Right atrium auricular region (tissue), 2 donors: ENCODE measurements at regions not wholly inside any gene's neighbourhood (a gene's known extent, or its start where the extent isn't known, plus 50 kb on each side); places are given as distances from the start of the nearest gene placed in this dataset.
"Not testable (repeated sequence)": the region's sequence is repeated elsewhere in the genome, so short reads cannot be mapped to it uniquely, and the experiment has no call there.

Source experiments
- DNase-seq: peaks from one replicate; pipeline ENCODE4 v3.0.0-alpha.2; 2019; ENCODE audit warnings: low spot score
- H3K27ac ChIP-seq, 2 donors: fragments of 200-600 bp; sonication (generic); 1 replicate in 1 of 2; 2 replicates in 1 of 2; pipeline ENCODE4 v1.5.1; 2016 to 2019
- H3K27me3 ChIP-seq, 2 donors: fragments of 200-600 bp; sonication (generic); one replicate each; pipeline versions ENCODE4 v1.5.1 to v1.6.0; 2017 to 2019
- H3K36me3 ChIP-seq: fragments of 200-600 bp; sonication (generic); one replicate; pipeline ENCODE4 v1.5.1; 2016
- H3K4me1 ChIP-seq, 2 donors: fragments of 200-600 bp; sonication (generic); one replicate each; pipeline versions ENCODE4 v1.5.1 to v1.6.0; 2017 to 2019
- H3K4me3 ChIP-seq, 2 donors: fragments of 200-600 bp; sonication (generic); 1 replicate in 1 of 2; 2 replicates in 1 of 2; pipeline ENCODE4 v1.5.1; 2017 to 2019; ENCODE audit warnings: mild to moderate bottlenecking in 1 of 2, moderate library complexity in 1 of 2
- H3K9me3 ChIP-seq, 2 donors: fragments of 200-600 bp; sonication (generic); one replicate each; pipeline ENCODE4 v1.5.1; 2019
- TF ChIP-seq, protein P1 (sequence below), 2 donors: fragments of 200-600 bp; sonication (generic); IDR thresholded peaks; one replicate each; pipeline ENCODE4 v1.5.1; 2019; ENCODE audit warnings: antibody characterized with exemption in 2 of 2

- no peaks in the 10 kb centered on the region for H3K36me3 ChIP-seq
These were observed 127.7 kb upstream of the PRSS16 start for GRCh38 chr6:27119761-27120160.

DNA sequence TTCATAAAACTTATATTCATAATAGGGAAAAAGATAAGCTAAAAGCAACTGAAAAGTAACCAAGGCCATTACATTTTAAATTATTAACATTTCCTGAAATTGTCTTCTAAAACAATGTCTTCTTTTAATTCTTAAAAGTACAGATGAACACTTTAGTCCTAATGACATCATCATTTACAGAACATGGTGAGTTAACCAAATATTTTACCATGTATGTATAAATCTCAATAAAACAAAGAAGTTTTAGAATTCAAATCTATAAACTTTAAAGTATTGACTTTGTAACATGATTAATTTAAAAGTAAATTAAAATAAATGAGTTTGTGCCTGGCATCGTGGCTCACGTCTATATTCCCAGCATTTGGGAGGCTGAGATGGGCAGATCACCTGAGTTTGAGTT lies 125.9 kb upstream of the PRSS16 start:
- Histone ChIP-seq H3K9me3 (no peaks in the 10 kb centered on the region), H3K4me3 (no peak overlapping the region), H3K4me1 (peaks cover 0 to 1% of the 10 kb centered on the region in 2 donors), H3K27me3 (no peaks in the 10 kb centered on the region), H3K27ac (no peak overlapping the region), H3K36me3 (no peaks in the 10 kb centered on the region)
- DNase-seq, result no peak
- TF ChIP-seq, protein P1, sequence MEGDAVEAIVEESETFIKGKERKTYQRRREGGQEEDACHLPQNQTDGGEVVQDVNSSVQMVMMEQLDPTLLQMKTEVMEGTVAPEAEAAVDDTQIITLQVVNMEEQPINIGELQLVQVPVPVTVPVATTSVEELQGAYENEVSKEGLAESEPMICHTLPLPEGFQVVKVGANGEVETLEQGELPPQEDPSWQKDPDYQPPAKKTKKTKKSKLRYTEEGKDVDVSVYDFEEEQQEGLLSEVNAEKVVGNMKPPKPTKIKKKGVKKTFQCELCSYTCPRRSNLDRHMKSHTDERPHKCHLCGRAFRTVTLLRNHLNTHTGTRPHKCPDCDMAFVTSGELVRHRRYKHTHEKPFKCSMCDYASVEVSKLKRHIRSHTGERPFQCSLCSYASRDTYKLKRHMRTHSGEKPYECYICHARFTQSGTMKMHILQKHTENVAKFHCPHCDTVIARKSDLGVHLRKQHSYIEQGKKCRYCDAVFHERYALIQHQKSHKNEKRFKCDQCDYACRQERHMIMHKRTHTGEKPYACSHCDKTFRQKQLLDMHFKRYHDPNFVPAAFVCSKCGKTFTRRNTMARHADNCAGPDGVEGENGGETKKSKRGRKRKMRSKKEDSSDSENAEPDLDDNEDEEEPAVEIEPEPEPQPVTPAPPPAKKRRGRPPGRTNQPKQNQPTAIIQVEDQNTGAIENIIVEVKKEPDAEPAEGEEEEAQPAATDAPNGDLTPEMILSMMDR (IDR thresholded peaks at IDR 0.05), result no peak

More at GRCh38 chr6:27119761-27120160, 127.7 kb upstream of the PRSS16 start:
- H3K27me3 ChIP-seq, result no peaks in the 10 kb centered on the region
- no peak overlapping the region for H3K4me3 ChIP-seq
- TF ChIP-seq, protein P1 (IDR thresholded peaks at IDR 0.05), result no peak
- no peaks in the 10 kb centered on the region for H3K9me3 ChIP-seq
- DNase-seq, result no peak
- no peaks in the 10 kb centered on the region for H3K4me1 ChIP-seq
- H3K27ac ChIP-seq, result no peak overlapping the region

GRCh38 chr6:27124252-27124657 lies 123.2 kb upstream of the PRSS16 start:
- H3K4me1 ChIP-seq, result peaks cover 0 to 5% of the 10 kb centered on the region in 2 donors
- no peak for DNase-seq
- TF ChIP-seq, protein P1 (IDR thresholded peaks at IDR 0.05), result no peak

GRCh38 chr6:27126046-27126814 lies 121.3 kb upstream of the PRSS16 start:
- H3K27me3 ChIP-seq, result no peaks in the 10 kb centered on the region
- TF ChIP-seq, protein P1 (IDR thresholded peaks at IDR 0.05), result no peak
- no peak for DNase-seq
- peak overlapping the region in 1 of 2 donors; percentile 57 for H3K27ac ChIP-seq
- no peaks in the 10 kb centered on the region for H3K9me3 ChIP-seq
- no peaks in the 10 kb centered on the region for H3K36me3 ChIP-seq
- peak overlapping the region in 1 of 2 donors; percentile 39 for H3K4me3 ChIP-seq
- H3K4me1 ChIP-seq, result peaks cover 0 to 5% of the 10 kb centered on the region in 2 donors

More at GRCh38 chr6:27124252-27124657, 123.2 kb upstream of the PRSS16 start:
- H3K36me3 ChIP-seq, result no peaks in the 10 kb centered on the region
- H3K4me3 ChIP-seq, result no peak overlapping the region
- H3K27ac ChIP-seq, result no peak overlapping the region
- no peaks in the 10 kb centered on the region for H3K9me3 ChIP-seq
- no peaks in the 10 kb centered on the region for H3K27me3 ChIP-seq

- Histone ChIP-seq H3K27me3 (no peaks in the 10 kb centered on the region), H3K36me3 (no peaks in the 10 kb centered on the region), H3K27ac (peak overlapping the region; percentile 57 to 61), H3K4me3 (peak overlapping the region; percentile 22 to 39), H3K4me1 (peaks cover 0 to 5% of the 10 kb centered on the region in 2 donors), H3K9me3 (no peaks in the 10 kb centered on the region)
- TF ChIP-seq, protein P1 (IDR thresholded peaks at IDR 0.05), result peak; percentile 75 to 91
- peak; percentile 94 for DNase-seq
These were observed 120.5 kb upstream of the PRSS16 start for GRCh38 chr6:27126815-27127537.

DNA sequence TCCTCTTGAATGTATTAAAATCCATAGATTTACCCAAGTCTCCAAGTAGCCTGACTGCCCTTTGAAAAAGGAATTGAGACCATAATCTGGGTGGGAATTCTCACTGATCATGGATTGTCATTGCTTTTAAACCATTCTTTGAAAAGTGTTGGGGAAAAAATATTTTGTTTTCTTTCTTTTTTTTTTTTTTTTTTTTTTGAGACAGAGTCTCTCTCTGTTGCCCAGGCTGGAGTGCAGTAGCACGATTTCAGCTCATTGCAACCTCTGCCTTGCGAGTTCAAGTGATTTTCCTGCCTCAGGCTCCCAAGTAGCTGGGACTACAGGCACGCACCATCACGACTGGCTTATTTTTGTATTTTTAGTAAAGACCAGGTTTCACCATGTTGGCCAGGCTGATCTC lies 119.6 kb upstream of the PRSS16 start:
- H3K4me3 ChIP-seq, H3K36me3 ChIP-seq, H3K9me3 ChIP-seq, H3K27ac ChIP-seq, H3K27me3 ChIP-seq, DNase-seq: not testable (repeated sequence)
- H3K4me1 ChIP-seq, result peaks cover 0 to 11% of the 10 kb centered on the region in 2 donors
